Stimulated activated naive CD8-positive, alpha-beta T cell treated with anti-CD3 and anti-CD28 coated beads, Interleukin-15, amount 100 ng/mL, for 72 hours (primary cell): ENCODE measurements at regions not wholly inside any gene's neighbourhood (a gene's known extent, or its start where the extent isn't known, plus 50 kb on each side); places are given as distances from the start of the nearest gene placed in this dataset.

Experiments used
- ATAC-seq: fragments of 150-1000 bp; cut with Tn5 transposase; 2 replicates; pipeline ENCODE4 v1.10.0; 2021; ENCODE audit warnings: mild to moderate bottlenecking, moderate library complexity
- DNase-seq, 2 donors: peaks; one replicate each; pipeline ENCODE4 v3.0.0; 2021 to 2022
- H3K27ac Mint-ChIP-seq, 2 donors: one replicate each; pipeline ENCODE4 v1.8.0; 2022; ENCODE audit warnings: mild to moderate bottlenecking in 2 of 2, mixed read lengths in 2 of 2, moderate library complexity in 2 of 2
- H3K27me3 Mint-ChIP-seq: one replicate; pipeline ENCODE4 v1.8.0; 2022; ENCODE audit warnings: mixed read lengths
- H3K4me1 Mint-ChIP-seq: one replicate; pipeline ENCODE4 v1.8.0; 2022; ENCODE audit warnings: mild to moderate bottlenecking, mixed read lengths
- H3K4me3 Mint-ChIP-seq, 2 donors: one replicate each; pipeline ENCODE4 v1.8.0; 2022; ENCODE audit warnings: mild to moderate bottlenecking in 2 of 2, mixed read lengths in 2 of 2, moderate library complexity in 1 of 2
- H3K9me3 Mint-ChIP-seq, 2 donors: one replicate each; pipeline ENCODE4 v1.8.0; 2022; ENCODE audit warnings: mixed read lengths in 2 of 2

- no peak overlapping the region for H3K4me3 Mint-ChIP-seq
- no peaks in the 10 kb centered on the region for H3K4me1 Mint-ChIP-seq
- DNase-seq (no peak), ATAC-seq (no peak)
- no peak overlapping the region for H3K27ac Mint-ChIP-seq
- H3K9me3 Mint-ChIP-seq, result peaks cover 4 to 7% of the 10 kb centered on the region in 2 donors
- no peaks in the 10 kb centered on the region for H3K27me3 Mint-ChIP-seq
Measured at GRCh38 chr9:101907466-101907865, 169.0 kb upstream of the GRIN3A start.

GRCh38 chr9:101904845-101905244 is 166.4 kb upstream of the GRIN3A start:
- ATAC-seq (no peak), DNase-seq (no peak)
- H3K9me3 Mint-ChIP-seq, result peaks cover 3 to 4% of the 10 kb centered on the region in 2 donors
- H3K27me3 Mint-ChIP-seq, result no peaks in the 10 kb centered on the region
- peak overlapping the region in 1 of 2 donors; percentile 46 for H3K27ac Mint-ChIP-seq
- H3K4me1 Mint-ChIP-seq, result no peaks in the 10 kb centered on the region
- H3K4me3 Mint-ChIP-seq, result no peak overlapping the region

- H3K27ac Mint-ChIP-seq, result no peak overlapping the region
- ATAC-seq (no peak), DNase-seq (no peak)
- H3K4me1 Mint-ChIP-seq, result no peaks in the 10 kb centered on the region
- H3K9me3 Mint-ChIP-seq, result no peaks in the 10 kb centered on the region
- no peaks in the 10 kb centered on the region for H3K27me3 Mint-ChIP-seq
- no peak overlapping the region for H3K4me3 Mint-ChIP-seq
Measured at GRCh38 chr9:101902051-101902450, 163.6 kb upstream of the GRIN3A start.

GRCh38 chr9:101897196-101897595 is 158.7 kb upstream of the GRIN3A start:
- no peaks in the 10 kb centered on the region for H3K27me3 Mint-ChIP-seq
- ATAC-seq (no peak), DNase-seq (no peak)
- H3K4me3 Mint-ChIP-seq, result no peak overlapping the region
- H3K27ac Mint-ChIP-seq, result no peak overlapping the region
- no peaks in the 10 kb centered on the region for H3K4me1 Mint-ChIP-seq
- H3K9me3 Mint-ChIP-seq, result no peaks in the 10 kb centered on the region

GRCh38 chr9:101893661-101894646 is 155.5 kb upstream of the GRIN3A start:
- no peak for ATAC-seq
- Mint-ChIP-seq H3K4me3 (no peak overlapping the region), H3K27ac (no peak overlapping the region), H3K27me3 (no peaks in the 10 kb centered on the region), H3K9me3 (no peaks in the 10 kb centered on the region), H3K4me1 (no peaks in the 10 kb centered on the region)
- DNase-seq, result no peak

GRCh38 chr9:101881508-101881907 is 143.1 kb upstream of the GRIN3A start:
- ATAC-seq (no peak), DNase-seq (no peak)
- Mint-ChIP-seq H3K9me3 (peaks cover 0 to 4% of the 10 kb centered on the region in 2 donors), H3K27ac (no peak overlapping the region), H3K4me1 (no peaks in the 10 kb centered on the region), H3K27me3 (no peaks in the 10 kb centered on the region), H3K4me3 (no peak overlapping the region)

GRCh38 chr9:101880846-101881245 is 142.4 kb upstream of the GRIN3A start:
- Mint-ChIP-seq H3K27me3 (no peaks in the 10 kb centered on the region), H3K27ac (no peak overlapping the region), H3K9me3 (peaks cover 0 to 4% of the 10 kb centered on the region in 2 donors), H3K4me3 (no peak overlapping the region), H3K4me1 (no peaks in the 10 kb centered on the region)
- no peak for ATAC-seq
- DNase-seq, result no peak

GRCh38 chr9:101878734-101879133 is 140.3 kb upstream of the GRIN3A start:
- Mint-ChIP-seq H3K4me1 (no peaks in the 10 kb centered on the region), H3K27ac (no peak overlapping the region), H3K4me3 (no peak overlapping the region), H3K9me3 (peaks cover 0 to 4% of the 10 kb centered on the region in 2 donors), H3K27me3 (no peaks in the 10 kb centered on the region)
- ATAC-seq (no peak), DNase-seq (no peak)

- peaks cover 0 to 3% of the 10 kb centered on the region in 2 donors for H3K9me3 Mint-ChIP-seq
- no peaks in the 10 kb centered on the region for H3K4me1 Mint-ChIP-seq
- DNase-seq (no peak), ATAC-seq (no peak)
- H3K27me3 Mint-ChIP-seq, result no peaks in the 10 kb centered on the region
- no peak overlapping the region for H3K4me3 Mint-ChIP-seq
- H3K27ac Mint-ChIP-seq, result no peak overlapping the region
Measured at GRCh38 chr9:101877439-101877838, 139.0 kb upstream of the GRIN3A start.

GRCh38 chr9:101861472-101861871 is 123.0 kb upstream of the GRIN3A start:
- Mint-ChIP-seq H3K4me3 (no peak overlapping the region), H3K27ac (no peak overlapping the region), H3K27me3 (peaks cover 10% of the 10 kb centered on the region), H3K9me3 (no peaks in the 10 kb centered on the region), H3K4me1 (no peaks in the 10 kb centered on the region)
- no peak for DNase-seq
- ATAC-seq, result no peak

- Mint-ChIP-seq H3K9me3 (no peaks in the 10 kb centered on the region), H3K4me3 (no peak overlapping the region), H3K27me3 (peaks cover 10% of the 10 kb centered on the region), H3K4me1 (no peaks in the 10 kb centered on the region), H3K27ac (peak overlapping the region in 1 of 2 donors; percentile 67)
- DNase-seq (no peak), ATAC-seq (no peak)
Measured at GRCh38 chr9:101860920-101861319, 122.5 kb upstream of the GRIN3A start.

GRCh38 chr9:101859620-101860019 is 121.2 kb upstream of the GRIN3A start:
- H3K27ac Mint-ChIP-seq, result no peak overlapping the region
- no peak for DNase-seq
- ATAC-seq, result no peak
- H3K27me3 Mint-ChIP-seq, result peaks cover 10% of the 10 kb centered on the region
- H3K4me3 Mint-ChIP-seq, result no peak overlapping the region
- no peaks in the 10 kb centered on the region for H3K9me3 Mint-ChIP-seq
- H3K4me1 Mint-ChIP-seq, result no peaks in the 10 kb centered on the region

- no peaks in the 10 kb centered on the region for H3K9me3 Mint-ChIP-seq
- ATAC-seq (no peak), DNase-seq (no peak)
- H3K27me3 Mint-ChIP-seq, result peaks cover 10% of the 10 kb centered on the region
- H3K4me1 Mint-ChIP-seq, result no peaks in the 10 kb centered on the region
- H3K4me3 Mint-ChIP-seq, result no peak overlapping the region
- H3K27ac Mint-ChIP-seq, result no peak overlapping the region
Measured at GRCh38 chr9:101858026-101858425, 119.6 kb upstream of the GRIN3A start.

GRCh38 chr9:101849102-101849707 is 110.8 kb upstream of the GRIN3A start:
- Mint-ChIP-seq H3K27me3 (no peaks in the 10 kb centered on the region), H3K9me3 (no peaks in the 10 kb centered on the region), H3K27ac (no peak overlapping the region), H3K4me3 (no peak overlapping the region), H3K4me1 (no peaks in the 10 kb centered on the region)
- no peak for ATAC-seq
- DNase-seq, result no peak

GRCh38 chr9:101848485-101848919 is 110.1 kb upstream of the GRIN3A start:
- H3K9me3 Mint-ChIP-seq, result no peaks in the 10 kb centered on the region
- no peak overlapping the region for H3K27ac Mint-ChIP-seq
- no peaks in the 10 kb centered on the region for H3K27me3 Mint-ChIP-seq
- no peaks in the 10 kb centered on the region for H3K4me1 Mint-ChIP-seq
- DNase-seq (no peak), ATAC-seq (no peak)
- H3K4me3 Mint-ChIP-seq, result no peak overlapping the region

- ATAC-seq, result no peak
- no peak for DNase-seq
- no peaks in the 10 kb centered on the region for H3K4me1 Mint-ChIP-seq
- no peaks in the 10 kb centered on the region for H3K9me3 Mint-ChIP-seq
- H3K27me3 Mint-ChIP-seq, result no peaks in the 10 kb centered on the region
- no peak overlapping the region for H3K4me3 Mint-ChIP-seq
- H3K27ac Mint-ChIP-seq, result no peak overlapping the region
Measured at GRCh38 chr9:101846161-101846560, 107.7 kb upstream of the GRIN3A start.
